BE2C (cell line): ENCODE measurements at regions not wholly inside any gene's neighbourhood (a gene's known extent, or its start where the extent isn't known, plus 50 kb on each side); places are given as distances from the start of the nearest gene placed in this dataset.
"Not testable (repeated sequence)": the region's sequence is repeated elsewhere in the genome, so short reads cannot be mapped to it uniquely, and the experiment has no call there.

Experiments
- DNase-seq: peaks from one replicate; pipeline ENCODE4 v3.0.0-alpha.2; 2020
- H3K27me3 ChIP-seq: fragments of 250-450 bp; sonication (Bioruptor Pico); 2 replicates; pipeline ENCODE4 v1.5.1; 2020; ENCODE audit warnings: mild to moderate bottlenecking
- H3K36me3 ChIP-seq: fragments of 250-450 bp; sonication (Bioruptor Pico); 2 replicates; pipeline ENCODE4 v1.5.1; 2020; ENCODE audit warnings: mild to moderate bottlenecking
- H3K4me1 ChIP-seq: fragments of 250-450 bp; sonication (Bioruptor Pico); 2 replicates; pipeline ENCODE4 v1.5.1; 2020
- H3K4me3 ChIP-seq: 2 replicates; pipeline ENCODE4 v1.5.1; 2011; ENCODE audit warnings: low read depth, low read length
- H3K9me3 ChIP-seq: fragments of 250-450 bp; sonication (Bioruptor Pico); 2 replicates; pipeline ENCODE4 v1.5.1; 2020
- CTCF ChIP-seq: IDR thresholded peaks from 2 replicates; pipeline ENCODE4 v1.5.1; 2012; ENCODE audit warnings: mild to moderate bottlenecking, low read depth, low read length

- DNase-seq: no peak
- Histone ChIP-seq H3K27me3 (peaks cover 3% of the 10 kb centered on the region; the same call in 1 of the 2 replicates), H3K4me3 (no peak overlapping the region), H3K4me1 (no peaks in the 10 kb centered on the region), H3K36me3 (no peaks in the 10 kb centered on the region), H3K9me3 (no peaks in the 10 kb centered on the region)
- TF ChIP-seq CTCF: no peak
Observed at GRCh38 chr13:44857061-44857460, 132.2 kb downstream of the NUFIP1 start.

GRCh38 chr13:44855860-44856259 lies 133.4 kb downstream of the NUFIP1 start:
- Histone ChIP-seq H3K9me3 (no peaks in the 10 kb centered on the region), H3K36me3 (no peaks in the 10 kb centered on the region), H3K4me3 (no peak overlapping the region), H3K27me3 (peaks cover 3% of the 10 kb centered on the region; the same call in 1 of the 2 replicates), H3K4me1 (no peaks in the 10 kb centered on the region)
- DNase-seq: no peak
- no peak for TF ChIP-seq CTCF

- Histone ChIP-seq H3K4me1 (no peaks in the 10 kb centered on the region), H3K36me3 (no peaks in the 10 kb centered on the region), H3K27me3 (no peaks in the 10 kb centered on the region; the same call in 1 of the 2 replicates), H3K4me3 (no peak overlapping the region), H3K9me3 (no peaks in the 10 kb centered on the region)
- TF ChIP-seq CTCF: no peak
- no peak for DNase-seq
Observed at GRCh38 chr13:44854313-44855060, 134.8 kb downstream of the NUFIP1 start.

DNA sequence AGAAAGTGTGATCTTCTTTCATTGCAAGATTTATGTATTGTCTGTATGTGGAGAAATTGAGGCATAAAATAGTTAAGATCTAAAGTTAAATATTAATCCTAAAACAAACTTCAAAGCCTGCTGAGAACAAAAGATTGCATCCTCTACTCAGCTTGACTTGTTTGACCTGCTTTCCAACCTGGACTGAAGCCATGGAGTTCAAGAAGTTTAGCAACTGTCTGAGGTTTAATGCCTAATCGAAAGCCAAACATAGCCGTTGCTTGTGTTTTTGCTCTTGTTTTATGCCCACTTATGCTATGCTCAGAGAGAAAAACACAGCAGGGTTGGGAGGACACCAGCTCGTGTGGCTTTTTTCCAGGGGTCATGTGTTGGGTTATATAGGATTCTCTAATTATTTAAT lies 135.6 kb downstream of the NUFIP1 start:
- Histone ChIP-seq H3K9me3 (no peaks in the 10 kb centered on the region), H3K36me3 (no peaks in the 10 kb centered on the region), H3K27me3 (no peaks in the 10 kb centered on the region; the same call in 1 of the 2 replicates), H3K4me3 (no peak overlapping the region), H3K4me1 (no peaks in the 10 kb centered on the region)
- DNase-seq: no peak
- TF ChIP-seq CTCF: no peak

DNA sequence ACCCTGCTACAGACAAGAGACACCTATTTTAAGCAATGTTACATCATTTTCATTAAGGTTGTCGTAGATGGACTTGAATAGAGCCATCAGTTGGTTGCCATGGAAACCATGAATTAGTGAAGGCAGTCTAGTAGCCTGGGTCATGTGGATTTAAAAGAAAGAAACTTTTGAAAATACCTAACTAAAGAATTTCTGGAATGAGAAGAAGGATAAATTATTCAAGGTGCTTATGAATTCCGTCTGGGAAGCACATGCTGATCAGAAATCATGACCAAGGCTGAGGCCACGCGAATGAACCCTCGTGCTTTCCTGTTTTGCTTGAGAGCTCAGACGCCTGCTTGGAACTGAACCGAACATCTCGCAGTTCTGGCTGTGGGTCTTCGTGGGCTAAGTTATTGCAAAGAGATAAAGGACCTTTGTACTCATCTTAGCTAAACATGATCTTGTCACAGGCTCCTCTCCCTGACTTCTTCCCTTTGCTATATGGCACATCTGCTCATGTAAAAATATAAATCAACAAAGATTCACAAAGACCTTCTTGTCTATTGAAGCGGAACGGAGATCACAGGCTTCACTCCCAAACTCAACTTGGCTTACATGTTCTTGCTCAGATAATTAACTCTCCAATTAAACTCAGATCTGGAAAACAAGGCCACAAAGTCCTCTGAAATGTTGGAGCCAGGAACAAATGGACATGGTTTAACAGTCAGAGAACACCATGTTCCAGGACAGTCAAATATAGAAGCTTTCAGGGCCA lies 140.2 kb downstream of the NUFIP1 start:
- TF ChIP-seq CTCF: no peak
- H3K4me1 ChIP-seq: no peaks in the 10 kb centered on the region
- no peaks in the 10 kb centered on the region for H3K36me3 ChIP-seq
- H3K4me3 ChIP-seq: no peak overlapping the region
- H3K27me3 ChIP-seq: no peaks in the 10 kb centered on the region; the same call in 1 of the 2 replicates
- H3K9me3 ChIP-seq: no peaks in the 10 kb centered on the region
- no peak for DNase-seq

DNA sequence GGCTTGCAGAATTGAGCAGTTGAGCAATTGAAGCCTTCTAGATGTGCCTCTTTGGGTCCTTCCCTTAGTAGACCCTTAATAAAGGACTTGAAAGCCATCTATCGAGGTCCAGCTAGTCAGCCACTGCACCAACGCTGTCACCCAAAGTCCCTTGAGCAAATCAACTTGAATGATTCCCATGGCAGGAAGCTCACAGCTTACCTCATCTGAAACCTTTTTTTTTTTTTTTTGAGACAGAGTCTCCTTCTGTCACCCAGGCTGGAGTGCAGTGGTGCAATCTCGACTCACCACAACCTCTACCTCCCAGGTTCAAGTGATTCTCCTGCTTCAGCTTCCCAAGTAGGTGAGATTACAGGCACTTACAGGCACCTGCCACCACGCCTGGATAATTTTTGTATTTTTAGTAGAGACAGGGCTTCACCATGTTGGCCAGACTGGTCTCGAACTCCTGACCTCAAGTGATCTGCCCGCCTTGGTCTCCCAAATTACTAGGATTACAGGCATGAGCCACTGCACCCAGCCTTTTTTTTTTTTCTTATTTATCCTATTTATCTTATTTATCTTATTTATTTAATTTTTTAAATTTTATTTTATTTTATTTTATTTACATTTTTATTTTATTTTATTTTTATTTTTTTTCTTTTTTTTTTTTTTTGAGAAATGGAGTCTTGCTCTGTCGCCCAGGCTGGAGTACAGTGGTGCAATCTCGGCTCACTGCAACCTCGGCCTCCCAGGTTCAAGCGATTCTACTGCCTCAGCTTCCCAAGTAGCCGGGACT lies 143.8 kb downstream of the NUFIP1 start:
- H3K27me3 ChIP-seq, H3K4me3 ChIP-seq, H3K36me3 ChIP-seq, H3K9me3 ChIP-seq, DNase-seq, H3K4me1 ChIP-seq: not testable (repeated sequence)
